Stomach (tissue), 8 donors: ENCODE measurements at regions not wholly inside any gene's neighbourhood (a gene's known extent, or its start where the extent isn't known, plus 50 kb on each side); places are given as distances from the start of the nearest gene placed in this dataset.

ENCODE experiments used
- DNase-seq, 2 donors: peaks; one replicate each; pipeline versions ENCODE4 v3.0.0 to v3.0.0-alpha.2; 2013 to 2019
- H3K27ac ChIP-seq, 5 donors: fragments of 200-600 bp in 4 of 5; sonication (generic) in 4 of 5; one replicate each; pipeline ENCODE4 v1.5.1; 2013 to 2019; ENCODE audit warnings: mild to moderate bottlenecking in 1 of 5, moderate library complexity in 1 of 5
- H3K27me3 ChIP-seq, 3 donors: fragments of 200-600 bp; sonication (generic); one replicate each; pipeline ENCODE4 v1.5.1; 2017 to 2019; ENCODE audit warnings: mixed run types in 1 of 3
- H3K36me3 ChIP-seq, 4 donors: fragments of 200-600 bp; sonication (generic); 1 replicate in 3 of 4; 2 replicates in 1 of 4; pipeline ENCODE4 v1.5.1; 2016 to 2019
- H3K4me1 ChIP-seq, 4 donors: fragments of 200-600 bp; sonication (generic); one replicate each; pipeline ENCODE4 v1.5.1; 2016 to 2019
- H3K4me3 ChIP-seq, 4 donors: fragments of 200-600 bp; sonication (generic) in 3 of 4; one replicate each; pipeline ENCODE4 v1.5.1; 2016 to 2019; ENCODE audit warnings: mild to moderate bottlenecking in 1 of 4
- H3K9me3 ChIP-seq, 4 donors: fragments of 200-600 bp; sonication (generic); one replicate each; pipeline ENCODE4 v1.5.1; 2016 to 2019
- CTCF ChIP-seq, 7 experiments: fragments of 450-650 bp in 4 of 7; fragments of 200-600 bp in 3 of 7; sonication (generic) in 3 of 7; IDR thresholded peaks; one replicate each; pipeline ENCODE4 v1.5.1; 2016 to 2019; ENCODE audit warnings: antibody characterized with exemption in 7 of 7, control low read depth in 2 of 7, mild to moderate bottlenecking in 1 of 7
- EP300 ChIP-seq: sonication (generic); formaldehyde crosslinking; IDR thresholded peaks from one replicate; pipeline ENCODE4 v1.6.1; 2017; ENCODE audit warnings: antibody characterized with exemption
- POLR2A ChIP-seq, 4 donors: fragments of 450-650 bp; IDR thresholded peaks; one replicate each; pipeline ENCODE4 v1.6.1; 2016; ENCODE audit warnings: antibody characterized with exemption in 4 of 4, control low read depth in 2 of 4, mild to moderate bottlenecking in 1 of 4, moderate library complexity in 1 of 4
- POLR2AphosphoS5 ChIP-seq, 3 donors: sonication (generic); formaldehyde crosslinking; IDR thresholded peaks; one replicate each; pipeline ENCODE4 v1.6.1; 2016; ENCODE audit warnings: antibody characterized with exemption in 3 of 3
- WGBS, 5 donors: extraction: QIAGEN DNeasy Blood & Tissue Kit in 3 of 5; methylation state at CpG; one replicate each; pipeline versions ENCODE4 v1.1.5 to v1.1.7; 2013 to 2018; 5-methylcytosine and 5-hydroxymethylcytosine counted together
- intact Hi-C: fragments of 100-400 bp; cut with DNase I; formaldehyde crosslinking; loops from one replicate; pipeline ENCODE4 v1.15.1; 2023; ENCODE audit warnings: low total_unique reads
- donor health status: healthy with polysubstance abuse.
- donor health status: Bipolar disorder and iron deficiency.
- donor health status: healthy.

DNA sequence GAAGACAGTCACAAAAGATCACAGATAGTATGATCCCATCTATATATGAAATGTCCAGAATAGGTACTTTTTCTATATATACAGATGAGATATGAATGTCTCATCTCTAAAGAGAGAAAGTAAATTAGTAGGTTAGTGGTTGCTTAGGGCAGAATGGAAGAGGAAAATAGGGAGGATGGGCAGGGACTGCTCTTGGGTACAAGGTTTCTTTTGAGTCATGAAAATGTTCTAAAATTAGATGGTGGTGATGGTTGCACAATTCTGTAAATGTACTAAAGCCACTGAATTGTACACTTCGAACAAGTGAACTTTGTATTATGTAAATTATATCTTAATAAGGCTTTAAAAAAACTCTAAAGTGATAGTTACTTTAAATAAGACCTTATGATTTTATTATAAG lies 59.6 kb upstream of the GRAMD2B start:
- Histone ChIP-seq H3K27me3 (no peaks in the 10 kb centered on the region), H3K36me3 (no peaks in the 10 kb centered on the region), H3K4me3 (no peak overlapping the region), H3K27ac (no peak overlapping the region), H3K4me1 (peaks cover 0 to 19% (median 9%) of the 10 kb centered on the region in 4 donors), H3K9me3 (no peaks in the 10 kb centered on the region)
- no peak for DNase-seq
- WGBS, 5 donors: 34 to 75% (median 55%) methylated on average over 1 of the region's 1 CpG
- no peak for TF ChIP-seq POLR2A (IDR thresholded peaks at IDR 0.05)
- TF ChIP-seq CTCF (IDR thresholded peaks at IDR 0.05): no peak
- TF ChIP-seq EP300: no peak
- no peak for TF ChIP-seq POLR2AphosphoS5 (IDR thresholded peaks at IDR 0.05)
- intact Hi-C loops: no loop called here

DNA sequence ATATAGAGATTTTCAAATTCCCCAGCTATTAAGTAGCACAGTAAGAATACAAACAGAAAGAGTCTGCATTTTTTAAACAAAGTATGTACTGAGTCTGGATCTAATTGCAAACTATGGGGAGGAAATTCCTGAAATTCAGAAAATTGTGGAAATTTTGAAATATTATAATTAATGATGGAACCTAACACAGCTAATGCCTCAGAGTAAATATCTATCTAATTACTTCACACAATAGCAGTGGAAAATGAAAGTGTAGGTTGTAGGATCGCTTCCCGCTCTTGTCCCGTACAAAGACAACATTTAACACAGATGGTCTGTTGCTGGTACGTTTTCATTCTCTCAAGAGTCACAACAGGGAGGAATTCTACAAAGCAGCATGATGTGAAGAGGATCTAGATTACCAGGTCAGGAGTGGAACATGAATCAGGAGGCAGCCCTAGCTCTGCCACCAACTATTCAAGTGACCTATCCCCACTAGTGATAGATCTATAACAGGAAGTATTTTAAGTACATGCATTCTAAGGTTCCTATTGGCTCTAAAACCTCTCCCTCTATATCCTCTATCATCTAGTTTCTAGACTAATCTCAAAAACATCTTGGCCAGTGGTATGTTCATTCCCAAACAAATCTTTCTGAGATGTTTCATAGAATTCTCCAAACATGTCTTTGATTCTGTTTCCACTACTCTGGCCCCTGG lies 58.9 kb upstream of the GRAMD2B start:
- Histone ChIP-seq H3K27ac (no peak overlapping the region), H3K4me3 (no peak overlapping the region), H3K27me3 (no peaks in the 10 kb centered on the region), H3K4me1 (peaks cover under 1 to 25% (median 12%) of the 10 kb centered on the region in 4 donors), H3K36me3 (no peaks in the 10 kb centered on the region), H3K9me3 (no peaks in the 10 kb centered on the region)
- DNase-seq: no peak
- intact Hi-C loops: no loop called here
- 86 to 94% (median 93%) methylated on average over 4 of the region's 4 CpGs for WGBS, 5 donors
- TF ChIP-seq POLR2AphosphoS5 (IDR thresholded peaks at IDR 0.05) (no peak), POLR2A (IDR thresholded peaks at IDR 0.05) (no peak)

- peak overlapping the region in 2 of 5 donors; percentile 9 to 14 for H3K27ac ChIP-seq
- intact Hi-C loops: no loop called here
- 24 to 35% (median 25%) methylated on average over 5 of the region's 5 CpGs for WGBS, 5 donors
Observed at GRCh38 chr5:126365446-126366198, 57.6 kb upstream of the GRAMD2B start.

DNA sequence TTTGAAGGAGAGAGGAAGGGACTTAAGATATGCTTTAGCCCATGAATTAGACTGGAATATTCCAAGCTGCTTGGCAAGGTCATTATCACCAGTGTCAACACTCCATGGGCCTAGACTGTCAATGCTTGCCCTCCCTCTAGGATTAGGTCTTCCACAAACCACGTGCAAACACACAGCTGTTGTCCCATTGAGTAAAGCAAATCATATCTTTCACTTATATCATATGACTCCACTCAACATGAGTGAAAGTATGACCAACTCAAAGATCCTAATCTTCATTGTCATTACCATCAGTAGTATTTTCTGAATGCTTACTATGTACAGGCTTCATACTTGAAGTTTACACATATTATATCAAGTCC lies 57.0 kb upstream of the GRAMD2B start:
- intact Hi-C loops: no loop called here
- peak overlapping the region in 2 of 5 donors; percentile 9 to 14 for H3K27ac ChIP-seq
- TF ChIP-seq CTCF (IDR thresholded peaks at IDR 0.05) (no peak), EP300 (no peak), POLR2AphosphoS5 (IDR thresholded peaks at IDR 0.05) (no peak), POLR2A (IDR thresholded peaks at IDR 0.05) (no peak)
- peaks cover 13 to 40% (median 25%) of the 10 kb centered on the region in 4 donors for H3K4me1 ChIP-seq
- peak in 1 of 2 donors; percentile 12 for DNase-seq
- no peaks in the 10 kb centered on the region for H3K36me3 ChIP-seq
- no peaks in the 10 kb centered on the region for H3K9me3 ChIP-seq
- H3K4me3 ChIP-seq: no peak overlapping the region
- no peaks in the 10 kb centered on the region for H3K27me3 ChIP-seq
- 15 to 52% (median 35%) methylated on average over 1 of the region's 1 CpG for WGBS, 5 donors

More at GRCh38 chr5:126365446-126366198, 57.6 kb upstream of the GRAMD2B start:
- Histone ChIP-seq H3K36me3 (no peaks in the 10 kb centered on the region), H3K9me3 (no peaks in the 10 kb centered on the region), H3K4me1 (peaks cover 13 to 38% (median 23%) of the 10 kb centered on the region in 4 donors), H3K4me3 (no peak overlapping the region), H3K27me3 (no peaks in the 10 kb centered on the region)
- peak in 1 of 2 donors; percentile 75 for DNase-seq
- TF ChIP-seq CTCF (IDR thresholded peaks at IDR 0.05) (no peak), EP300 (no peak), POLR2AphosphoS5 (IDR thresholded peaks at IDR 0.05) (peak in 1 of 3 donors; percentile 54), POLR2A (IDR thresholded peaks at IDR 0.05) (no peak)
